IPS DF 19.7 (cell line): ENCODE measurements at regions not wholly inside any gene's neighbourhood (a gene's known extent, or its start where the extent isn't known, plus 50 kb on each side); places are given as distances from the start of the nearest gene placed in this dataset.
"Not testable (repeated sequence)": the region's sequence is repeated elsewhere in the genome, so short reads cannot be mapped to it uniquely, and the experiment has no call there.

Source experiments
- DNase-seq: peaks from one replicate; pipeline ENCODE4 v3.0.0-alpha.2; 2013; ENCODE audit warnings: low read depth, low spot score

DNA sequence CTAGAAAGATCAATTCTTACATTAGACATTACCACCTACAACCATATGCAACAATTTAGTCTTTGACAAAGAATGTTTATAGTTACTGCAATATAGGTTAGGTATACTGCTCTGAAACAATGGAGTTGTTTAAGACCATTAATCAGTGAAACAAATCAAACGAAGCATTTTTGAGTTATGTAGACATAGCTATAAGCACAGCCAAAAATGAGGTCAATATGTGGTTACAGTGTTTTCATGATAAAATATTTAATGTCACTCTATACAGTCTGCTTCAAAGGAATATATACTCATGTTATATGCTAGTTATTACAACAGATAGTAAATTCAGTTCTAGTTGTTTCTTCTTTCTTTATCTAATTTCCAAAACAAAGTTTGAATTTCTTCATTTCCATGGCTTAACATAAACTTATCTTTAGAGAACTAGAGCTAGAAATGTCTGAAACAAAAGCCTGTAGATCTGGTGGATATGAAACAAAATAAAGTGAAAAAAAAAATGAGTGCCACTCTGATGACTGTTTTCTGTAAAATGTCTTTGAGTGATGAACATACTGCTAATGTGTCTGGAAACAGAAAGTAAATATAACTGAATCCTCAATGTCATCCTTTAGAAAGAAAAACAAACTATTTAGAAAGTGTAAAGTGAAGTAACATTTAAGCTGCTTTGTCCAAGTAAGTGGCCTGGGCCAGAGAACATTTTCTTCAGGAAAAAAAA, 809.0 kb downstream of the FAT4 start:
- no peak for DNase-seq

DNA sequence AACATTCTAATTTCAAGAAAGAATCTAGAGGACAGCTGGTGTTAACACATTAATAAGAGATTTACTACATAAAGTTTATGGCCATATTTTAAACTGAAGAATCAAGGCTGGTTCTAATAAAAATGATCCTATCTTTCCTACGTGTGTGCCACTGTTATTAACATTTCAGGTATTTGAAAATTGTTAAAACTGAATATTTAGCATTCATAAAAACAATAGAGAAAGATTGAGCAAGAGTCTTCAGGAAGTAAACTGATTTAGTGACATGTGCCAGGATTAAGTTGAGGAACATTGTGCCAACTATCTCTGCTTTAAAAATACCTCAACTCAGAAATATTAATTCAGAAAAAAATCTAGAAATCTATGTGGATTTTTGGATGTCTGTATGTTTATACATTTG, 810.1 kb downstream of the FAT4 start:
- no peak for DNase-seq

DNA sequence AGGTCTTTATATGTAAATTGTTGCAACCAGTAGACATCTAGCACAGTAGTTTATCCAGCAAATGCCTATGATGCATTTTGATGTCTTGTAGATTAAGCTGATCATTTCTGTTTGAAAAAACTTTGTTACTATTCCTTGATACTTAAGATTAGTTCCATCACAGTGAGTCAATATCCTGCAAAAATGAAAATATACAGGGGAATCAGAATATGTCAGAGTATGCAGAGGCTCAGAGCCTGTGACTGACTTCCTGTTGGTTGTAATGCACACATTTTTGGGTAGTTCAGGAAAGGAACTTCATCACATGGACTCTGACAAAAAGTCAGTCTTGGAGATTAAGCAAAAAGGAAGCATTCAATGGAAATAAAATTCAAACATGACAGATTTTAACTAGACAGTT, 815.5 kb downstream of the FAT4 start:
- DNase-seq = no peak

DNA sequence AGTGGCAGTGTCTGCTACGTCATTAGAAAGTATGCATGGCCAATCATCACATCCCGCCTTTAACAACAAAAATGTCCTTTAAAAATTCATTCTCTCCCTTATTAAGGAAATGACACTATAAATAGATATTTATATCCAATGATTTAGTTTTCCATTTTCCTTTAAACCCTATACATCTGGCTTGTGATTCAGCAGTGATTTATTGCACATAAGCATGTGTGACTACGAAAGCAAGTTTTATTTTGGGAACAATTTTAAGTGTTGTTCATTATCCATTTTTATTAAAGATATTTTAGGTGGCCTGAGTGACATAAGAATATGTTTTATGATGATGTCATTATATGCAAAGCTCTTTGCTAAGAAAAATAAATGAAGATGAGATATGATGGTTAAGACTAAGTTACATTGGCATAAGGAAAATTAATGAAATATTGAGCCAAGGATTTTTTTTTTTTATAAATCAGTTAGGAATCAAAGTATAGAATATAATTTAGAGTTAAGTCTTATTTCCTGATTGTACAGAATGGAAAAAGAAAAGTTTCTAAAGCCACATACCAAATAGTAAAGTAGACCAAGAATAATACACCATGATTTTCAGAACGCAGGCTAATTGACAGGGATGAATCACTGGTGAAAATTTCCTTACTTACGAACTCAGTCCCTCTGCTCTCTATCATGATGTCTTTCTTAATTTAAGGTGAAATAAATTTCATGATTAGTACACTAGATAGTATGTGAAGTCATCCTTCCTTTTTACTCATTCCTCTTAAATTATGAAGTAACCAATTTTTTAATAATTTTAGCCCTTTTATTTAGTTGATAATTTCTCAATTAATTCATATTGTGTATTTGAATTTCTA, 822.4 kb downstream of the FAT4 start:
- no peak for DNase-seq

GRCh38 chr4:126137782-126138170, 823.0 kb downstream of the FAT4 start:
- no peak for DNase-seq

DNA sequence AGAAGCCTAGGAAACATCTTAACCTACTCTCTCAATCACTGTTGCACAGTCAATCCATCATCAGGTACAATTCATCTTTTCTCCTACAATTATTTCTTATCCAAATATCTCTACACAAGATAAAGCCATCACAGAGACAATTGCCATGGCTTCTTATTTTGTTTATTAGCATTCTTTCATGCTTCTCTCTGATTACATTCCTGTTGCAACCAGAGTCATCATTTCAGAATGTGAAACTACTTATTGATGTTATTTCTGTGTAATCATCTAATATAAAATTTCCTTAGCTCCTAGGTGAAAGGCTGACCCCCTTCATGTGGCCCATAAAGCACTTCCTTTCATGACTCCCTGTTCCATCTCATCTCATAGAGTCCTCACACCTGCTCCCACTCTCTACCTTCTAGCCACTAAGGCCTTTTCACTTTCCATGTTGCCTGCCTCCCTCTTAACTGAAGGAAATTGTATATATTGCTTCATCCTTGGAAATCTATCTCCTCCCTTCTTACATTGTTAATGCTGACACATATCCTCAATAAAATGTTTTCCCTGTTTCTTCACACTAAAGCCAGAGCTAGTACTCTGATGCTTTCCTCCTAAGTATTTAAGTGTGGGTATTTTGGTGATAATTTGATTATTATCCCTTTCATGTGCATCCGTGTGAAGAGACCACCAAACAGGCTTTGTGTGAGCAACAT, 829.9 kb downstream of the FAT4 start:
- DNase-seq = no peak

DNA sequence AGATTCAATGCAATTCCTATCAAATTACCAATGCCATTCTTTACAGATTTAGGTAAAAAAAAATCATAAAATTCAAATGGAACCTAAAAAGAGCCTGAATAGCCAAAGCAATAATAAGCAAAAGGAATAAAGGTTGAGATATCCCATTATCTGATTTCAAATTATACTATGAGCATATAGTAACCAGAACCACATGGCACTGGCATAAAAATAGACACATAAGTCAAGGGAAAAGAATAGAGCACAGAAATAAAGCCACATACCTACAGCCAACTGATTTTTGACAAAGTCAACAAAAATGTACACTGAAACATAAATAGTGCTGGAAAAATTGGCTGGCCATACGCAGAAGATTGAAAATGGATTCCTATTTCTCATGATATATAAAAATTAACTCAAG, 853.7 kb downstream of the FAT4 start:
- no peak for DNase-seq

GRCh38 chr4:126172126-126172525, 857.4 kb downstream of the FAT4 start:
- no peak for DNase-seq

GRCh38 chr4:126174627-126175026, 859.9 kb downstream of the FAT4 start:
- DNase-seq = no peak

- DNase-seq = no peak
Measured at GRCh38 chr4:126180642-126181041, 865.9 kb downstream of the FAT4 start.

DNA sequence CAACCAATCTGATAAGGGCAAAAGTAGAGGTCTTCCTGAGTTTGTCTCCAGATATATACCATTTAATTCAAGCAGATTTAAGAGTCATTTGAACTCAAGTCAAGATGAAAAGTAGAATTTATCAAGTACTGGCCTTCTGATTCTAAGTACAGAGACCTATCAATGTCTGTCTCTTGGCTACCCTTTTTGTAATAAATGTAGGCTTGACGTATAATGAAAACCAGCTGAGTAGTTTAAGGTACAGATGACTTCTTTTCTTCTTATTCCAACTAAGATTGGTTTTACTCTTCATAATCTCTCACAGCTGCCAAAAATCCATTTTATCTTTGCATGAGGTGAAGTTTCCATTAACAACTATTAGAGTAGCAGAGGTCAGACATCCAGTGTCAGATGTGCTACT, 867.6 kb downstream of the FAT4 start:
- no peak for DNase-seq

- no peak for DNase-seq
Measured at GRCh38 chr4:126182786-126183185, 868.0 kb downstream of the FAT4 start.

- no peak for DNase-seq
Measured at GRCh38 chr4:126183206-126183605, 868.5 kb downstream of the FAT4 start.

- no peak for DNase-seq
Measured at GRCh38 chr4:126191536-126191935, 876.8 kb downstream of the FAT4 start.

GRCh38 chr4:126192506-126192905, 877.8 kb downstream of the FAT4 start:
- no peak for DNase-seq

GRCh38 chr4:126201251-126202138, 886.7 kb downstream of the FAT4 start:
- not testable (repeated sequence) for DNase-seq

DNA sequence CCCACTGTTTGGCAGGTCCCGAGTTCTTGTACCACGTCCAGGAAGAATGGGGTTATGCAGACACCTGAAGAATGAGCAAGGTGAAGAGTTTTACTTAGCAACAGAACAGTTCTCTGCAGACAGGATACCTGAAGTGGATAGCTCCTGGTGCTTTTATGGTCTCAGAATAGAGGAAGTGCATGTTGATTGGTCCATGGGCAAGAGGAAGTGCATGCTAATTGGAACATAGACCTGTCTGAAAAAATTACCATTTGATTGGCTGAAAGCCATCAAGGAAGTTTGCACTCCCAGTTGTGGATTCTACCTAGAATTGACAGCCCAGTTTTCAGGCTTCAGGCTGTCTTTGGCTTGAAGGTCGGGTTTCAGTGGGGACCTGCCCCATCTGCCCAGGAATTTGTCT, 887.5 kb downstream of the FAT4 start:
- no peak for DNase-seq

- no peak for DNase-seq
Measured at GRCh38 chr4:126207910-126208309, 893.2 kb downstream of the FAT4 start.

- DNase-seq = no peak
Measured at GRCh38 chr4:126209147-126209546, 894.4 kb downstream of the FAT4 start.

GRCh38 chr4:126213996-126214395, 899.2 kb downstream of the FAT4 start:
- no peak for DNase-seq

DNA sequence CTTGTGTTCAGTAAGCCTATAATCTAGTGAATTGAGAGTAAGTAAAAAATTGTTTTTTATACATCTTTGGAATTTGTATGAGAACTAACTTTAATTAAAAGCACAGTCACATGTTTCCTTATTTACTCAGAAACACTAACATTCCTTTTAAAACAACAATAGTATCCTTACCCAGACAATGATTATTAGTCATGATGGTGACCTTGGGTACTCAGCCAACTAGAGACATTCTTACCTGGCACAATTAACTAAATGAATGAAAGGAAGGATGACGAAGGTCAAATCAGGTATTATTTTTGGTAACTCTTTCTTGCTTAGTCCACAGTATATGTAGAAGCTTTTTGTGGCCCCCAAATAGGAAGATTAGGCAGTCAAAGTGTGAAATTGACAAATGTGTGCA, 901.0 kb downstream of the FAT4 start:
- DNase-seq = no peak

GRCh38 chr4:126216611-126217010, 901.9 kb downstream of the FAT4 start:
- DNase-seq = no peak
